ENCODE measurements at regions not wholly inside any gene's neighbourhood (a gene's known extent, or its start where the extent isn't known, plus 50 kb on each side); places are given as distances from the start of the nearest gene placed in this dataset.
A peak's percentile ranks its signal among the peaks of the same experiment; 100 is the strongest.
"Not testable (repeated sequence)": the region's sequence is repeated elsewhere in the genome, so short reads cannot be mapped to it uniquely, and the experiment has no call there.

DNA sequence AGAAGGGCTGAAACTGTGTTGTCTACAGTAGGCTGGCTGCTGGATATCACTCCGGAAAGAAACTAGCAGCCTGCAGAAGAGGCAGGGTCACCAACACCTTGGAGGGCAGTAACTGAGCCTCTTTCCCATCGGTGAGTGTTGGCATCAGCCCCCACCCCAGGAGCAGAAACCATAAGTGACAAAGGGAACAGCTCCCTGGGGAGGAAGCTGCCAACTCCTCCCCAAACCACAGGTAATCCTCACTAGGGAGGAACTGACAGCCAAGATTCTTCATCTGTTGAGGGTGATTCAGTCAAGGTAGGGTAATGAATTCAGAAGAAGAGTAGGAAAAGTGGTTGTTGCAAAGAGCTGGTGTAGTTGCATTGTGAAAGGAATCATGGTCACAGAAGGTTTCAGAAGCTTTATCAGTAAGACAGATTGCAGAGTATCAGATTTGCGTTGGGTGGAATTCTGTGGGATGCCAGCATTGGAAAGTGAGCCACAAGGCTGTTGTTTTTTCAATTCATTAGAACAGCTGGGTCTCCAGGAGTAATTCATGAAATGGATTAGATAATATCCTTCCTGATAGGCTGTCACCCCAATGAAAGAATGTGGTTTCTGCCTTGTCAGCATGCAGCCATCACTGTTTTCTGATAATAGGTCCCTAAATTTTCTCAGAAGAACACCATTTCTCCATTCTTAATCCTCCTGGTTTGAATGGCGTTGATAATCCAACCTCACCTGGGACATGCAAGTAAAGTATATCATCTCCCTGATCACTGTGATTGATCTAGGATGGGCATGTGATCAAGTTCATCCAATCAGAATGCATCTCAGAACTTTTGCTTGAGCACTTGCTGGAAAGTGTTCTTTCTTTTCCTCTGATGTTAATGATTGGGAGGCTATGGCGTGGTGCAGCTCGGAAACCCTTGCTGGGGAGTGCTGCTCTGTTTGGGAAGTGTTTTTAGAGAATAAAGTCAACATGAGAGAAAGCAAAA lies 75.0 kb upstream of the CTBP2 start:
- Histone ChIP-seq H3K9me3 (ENCODE audit: control insufficient read depth, low read length) (peaks cover 16% of the 10 kb centered on the region), H3K4me3 (ENCODE audit: extremely low read depth, insufficient read depth, low read length, poor library complexity, severe bottlenecking) (no peak overlapping the region), H3K4me1 (ENCODE audit: control insufficient read depth, insufficient read depth, low read length, poor library complexity, severe bottlenecking) (peaks cover 26% of the 10 kb centered on the region), H3K27ac (ENCODE audit: low read depth, low read length, severe bottlenecking) (no peak overlapping the region), H3K36me3 (ENCODE audit: control insufficient read depth, insufficient read depth, low read length) (no peaks in the 10 kb centered on the region)
- WGBS, 2 experiments (ENCODE audit: insufficient coverage in 2 of 2): 85 to 92% methylated on average over 2 to 4 of the region's 6 CpGs

DNA sequence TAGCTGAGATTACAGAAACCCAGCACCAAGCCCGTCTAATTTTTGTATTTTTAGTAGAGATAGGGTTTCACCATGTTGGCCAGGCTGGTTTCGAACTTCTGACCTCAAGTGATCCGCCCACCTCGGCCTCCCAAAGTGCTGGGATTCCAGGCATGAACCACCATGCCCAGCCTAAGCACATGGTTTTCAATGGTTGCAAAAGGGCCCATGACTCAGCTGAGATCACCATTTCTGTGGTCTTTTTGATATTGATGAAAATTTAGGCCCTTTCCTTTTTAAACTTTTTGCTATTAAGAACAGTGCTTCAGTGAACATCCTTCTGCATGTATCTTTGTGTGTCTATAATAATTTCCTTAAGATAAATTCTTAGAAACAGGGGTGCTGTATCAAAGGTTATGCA lies 74.2 kb upstream of the CTBP2 start:
- not testable (repeated sequence) for H3K27ac ChIP-seq (ENCODE audit: low read depth, low read length, severe bottlenecking); H3K36me3 ChIP-seq (ENCODE audit: control insufficient read depth, insufficient read depth, low read length); H3K4me3 ChIP-seq (ENCODE audit: extremely low read depth, insufficient read depth, low read length, poor library complexity, severe bottlenecking)
- 86 to 100% methylated on average over 3 of the region's 4 CpGs for WGBS, 2 experiments (ENCODE audit: insufficient coverage in 2 of 2)
- H3K9me3 ChIP-seq (ENCODE audit: control insufficient read depth, low read length): peaks cover 16% of the 10 kb centered on the region
- H3K4me1 ChIP-seq (ENCODE audit: control insufficient read depth, insufficient read depth, low read length, poor library complexity, severe bottlenecking): peaks cover 26% of the 10 kb centered on the region

DNA sequence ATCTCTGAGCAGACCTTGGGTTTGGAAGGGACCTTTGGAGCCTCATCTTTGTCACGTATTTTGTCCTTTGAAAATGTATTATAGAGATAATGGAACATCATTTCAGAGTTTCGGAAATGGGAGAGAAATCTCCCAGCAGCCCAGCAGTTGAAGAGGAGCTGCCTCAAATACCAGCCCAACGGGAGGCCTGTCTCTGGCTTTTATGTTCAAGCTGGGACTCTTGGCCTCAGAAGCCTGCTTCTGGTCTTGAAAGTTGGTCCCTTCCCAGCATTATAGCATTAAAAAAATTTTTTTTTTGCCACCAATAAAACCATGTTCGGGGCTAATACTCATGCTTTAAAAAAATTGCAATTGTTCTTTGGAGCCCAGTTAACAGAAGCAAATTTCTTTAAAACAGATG lies 73.4 kb upstream of the CTBP2 start:
- Histone ChIP-seq H3K9me3 (ENCODE audit: control insufficient read depth, low read length) (peaks cover 12% of the 10 kb centered on the region), H3K27ac (ENCODE audit: low read depth, low read length, severe bottlenecking) (no peak overlapping the region), H3K4me1 (ENCODE audit: control insufficient read depth, insufficient read depth, low read length, poor library complexity, severe bottlenecking) (peaks cover 26% of the 10 kb centered on the region), H3K4me3 (ENCODE audit: extremely low read depth, insufficient read depth, low read length, poor library complexity, severe bottlenecking) (no peak overlapping the region), H3K36me3 (ENCODE audit: control insufficient read depth, insufficient read depth, low read length) (no peaks in the 10 kb centered on the region)
- WGBS, 2 experiments (ENCODE audit: insufficient coverage in 2 of 2): 64 to 69% methylated on average over 3 to 4 of the region's 4 CpGs

DNA sequence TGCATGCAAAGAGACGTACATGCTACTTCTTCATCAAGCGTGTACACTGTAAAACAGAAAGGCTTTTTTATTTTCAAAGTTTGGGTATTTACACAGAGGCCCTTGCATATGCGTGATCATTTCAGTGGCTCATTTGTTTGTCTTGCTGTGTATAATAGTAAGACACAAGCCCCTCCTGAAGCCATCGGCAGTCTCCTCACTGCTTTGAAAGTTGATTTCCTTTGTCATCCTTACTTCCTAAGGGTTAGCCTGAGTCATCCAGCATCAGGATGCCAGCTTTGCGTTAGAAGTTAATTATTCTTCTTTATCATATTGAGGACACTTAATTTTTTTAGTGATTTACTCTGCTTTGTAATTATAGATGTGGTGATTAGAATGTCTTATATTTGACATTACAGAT lies 72.5 kb upstream of the CTBP2 start:
- Histone ChIP-seq H3K4me3 (ENCODE audit: extremely low read depth, insufficient read depth, low read length, poor library complexity, severe bottlenecking) (no peak overlapping the region), H3K27ac (ENCODE audit: low read depth, low read length, severe bottlenecking) (peak overlapping the region; percentile 53), H3K4me1 (ENCODE audit: control insufficient read depth, insufficient read depth, low read length, poor library complexity, severe bottlenecking) (peaks cover 26% of the 10 kb centered on the region), H3K36me3 (ENCODE audit: control insufficient read depth, insufficient read depth, low read length) (no peaks in the 10 kb centered on the region), H3K9me3 (ENCODE audit: control insufficient read depth, low read length) (peaks cover 4% of the 10 kb centered on the region)
- 66 to 94% methylated on average over 2 to 3 of the region's 5 CpGs for WGBS, 2 experiments (ENCODE audit: insufficient coverage in 2 of 2)

DNA sequence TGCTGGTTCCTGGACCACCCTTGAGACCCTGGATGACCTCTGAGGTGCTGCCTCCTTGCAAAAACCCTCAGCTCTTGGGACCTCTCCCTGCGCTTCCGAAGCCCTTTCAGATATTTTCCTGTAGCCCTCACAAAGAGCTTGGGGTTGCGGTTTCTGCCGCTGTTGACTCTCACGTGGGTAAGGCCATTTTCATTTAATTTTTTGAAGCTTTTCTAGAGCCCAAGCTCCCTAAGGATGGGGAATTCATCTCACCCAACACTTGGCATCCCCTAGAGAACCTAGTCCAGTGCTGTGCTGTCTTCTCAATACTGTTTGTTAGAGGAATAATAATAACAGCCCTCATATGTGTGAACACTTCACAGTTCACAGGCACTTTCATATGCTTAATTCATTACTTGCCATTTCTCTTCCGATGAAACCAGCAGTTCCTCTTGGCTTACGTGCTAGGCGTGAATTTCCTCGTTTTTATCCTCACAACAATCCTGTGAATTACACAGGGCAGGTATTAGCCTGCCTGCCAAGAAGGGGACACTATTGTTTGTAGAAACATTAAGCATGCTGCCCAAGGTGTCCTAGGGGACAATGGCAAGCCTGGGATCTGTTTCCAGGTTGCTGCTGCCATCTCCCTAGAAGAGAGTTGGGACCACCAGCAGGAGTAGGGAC lies 71.6 kb upstream of the CTBP2 start:
- no peaks in the 10 kb centered on the region for H3K36me3 ChIP-seq (ENCODE audit: control insufficient read depth, insufficient read depth, low read length)
- 83 to 98% methylated on average over 6 to 9 of the region's 9 CpGs for WGBS, 2 experiments (ENCODE audit: insufficient coverage in 2 of 2)
- H3K9me3 ChIP-seq (ENCODE audit: control insufficient read depth, low read length): peaks cover 2% of the 10 kb centered on the region
- no peak overlapping the region for H3K4me3 ChIP-seq (ENCODE audit: extremely low read depth, insufficient read depth, low read length, poor library complexity, severe bottlenecking)
- H3K27ac ChIP-seq (ENCODE audit: low read depth, low read length, severe bottlenecking): peak overlapping the region; percentile 81
- peaks cover 26% of the 10 kb centered on the region for H3K4me1 ChIP-seq (ENCODE audit: control insufficient read depth, insufficient read depth, low read length, poor library complexity, severe bottlenecking)

DNA sequence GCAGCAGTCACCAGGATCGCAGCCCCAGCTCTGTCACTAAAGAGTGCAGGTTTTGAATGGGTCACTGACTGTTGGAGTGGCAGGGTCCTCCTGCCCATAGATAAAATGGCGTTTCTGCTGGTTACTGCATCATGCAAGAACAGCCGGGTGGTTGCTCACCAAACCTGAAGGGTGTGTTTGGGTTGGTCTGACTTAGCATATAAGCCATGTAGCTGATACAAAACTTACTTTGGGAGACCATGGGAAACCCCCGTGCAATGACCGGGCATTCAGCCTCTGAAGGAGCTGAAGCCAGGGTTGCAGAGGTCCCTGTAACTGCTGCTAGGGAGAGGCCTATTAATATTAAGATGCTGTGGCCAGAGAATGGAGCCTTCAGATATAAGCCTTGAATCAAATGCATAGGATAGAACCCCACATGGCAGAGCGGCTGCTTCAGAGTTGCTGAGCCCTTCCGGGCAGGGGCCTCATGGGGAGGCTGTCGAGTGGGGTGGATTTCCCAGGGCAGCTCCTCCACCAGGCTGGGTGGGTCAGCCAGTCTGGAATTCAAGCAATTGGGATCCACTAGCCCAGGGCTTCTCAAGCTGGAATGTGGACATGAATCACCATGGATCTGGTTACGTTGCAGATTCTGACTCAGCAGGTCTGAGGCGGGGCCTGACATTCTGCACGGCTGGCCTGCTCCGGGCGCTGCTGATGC lies 70.9 kb upstream of the CTBP2 start:
- Histone ChIP-seq H3K4me3 (ENCODE audit: extremely low read depth, insufficient read depth, low read length, poor library complexity, severe bottlenecking) (no peak overlapping the region), H3K36me3 (ENCODE audit: control insufficient read depth, insufficient read depth, low read length) (no peaks in the 10 kb centered on the region), H3K27ac (ENCODE audit: low read depth, low read length, severe bottlenecking) (peak overlapping the region; percentile 83), H3K9me3 (ENCODE audit: control insufficient read depth, low read length) (no peaks in the 10 kb centered on the region), H3K4me1 (ENCODE audit: control insufficient read depth, insufficient read depth, low read length, poor library complexity, severe bottlenecking) (peaks cover 26% of the 10 kb centered on the region)
- 65 to 73% methylated on average over 12 of the region's 13 CpGs for WGBS, 2 experiments (ENCODE audit: insufficient coverage in 2 of 2)

DNA sequence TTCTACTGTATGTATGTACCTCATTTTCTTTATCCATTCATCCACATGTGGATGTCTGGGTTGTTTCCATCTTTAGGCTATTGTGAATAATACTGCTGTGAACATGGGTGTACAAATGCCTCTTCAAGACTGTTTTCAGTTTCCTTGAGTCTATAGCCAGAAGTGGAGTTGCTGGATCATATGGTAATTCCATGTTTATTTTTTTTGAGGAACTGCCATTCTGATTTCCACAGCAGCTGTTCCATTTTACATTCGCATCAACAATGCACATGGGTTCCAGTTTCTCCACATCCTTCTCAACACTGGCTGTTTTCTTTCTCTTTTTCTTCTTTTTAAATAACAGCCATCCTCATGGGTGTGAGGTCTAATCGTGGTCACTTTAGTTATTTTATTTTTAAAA lies 69.9 kb upstream of the CTBP2 start:
- H3K27ac ChIP-seq (ENCODE audit: low read depth, low read length, severe bottlenecking): no peak overlapping the region
- WGBS, 2 experiments (ENCODE audit: insufficient coverage in 2 of 2): 89 to 100% methylated on average over 1 of the region's 2 CpGs
- peaks cover 26% of the 10 kb centered on the region for H3K4me1 ChIP-seq (ENCODE audit: control insufficient read depth, insufficient read depth, low read length, poor library complexity, severe bottlenecking)
- H3K36me3 ChIP-seq (ENCODE audit: control insufficient read depth, insufficient read depth, low read length): no peaks in the 10 kb centered on the region
- H3K9me3 ChIP-seq (ENCODE audit: control insufficient read depth, low read length): no peaks in the 10 kb centered on the region
- H3K4me3 ChIP-seq (ENCODE audit: extremely low read depth, insufficient read depth, low read length, poor library complexity, severe bottlenecking): no peak overlapping the region

DNA sequence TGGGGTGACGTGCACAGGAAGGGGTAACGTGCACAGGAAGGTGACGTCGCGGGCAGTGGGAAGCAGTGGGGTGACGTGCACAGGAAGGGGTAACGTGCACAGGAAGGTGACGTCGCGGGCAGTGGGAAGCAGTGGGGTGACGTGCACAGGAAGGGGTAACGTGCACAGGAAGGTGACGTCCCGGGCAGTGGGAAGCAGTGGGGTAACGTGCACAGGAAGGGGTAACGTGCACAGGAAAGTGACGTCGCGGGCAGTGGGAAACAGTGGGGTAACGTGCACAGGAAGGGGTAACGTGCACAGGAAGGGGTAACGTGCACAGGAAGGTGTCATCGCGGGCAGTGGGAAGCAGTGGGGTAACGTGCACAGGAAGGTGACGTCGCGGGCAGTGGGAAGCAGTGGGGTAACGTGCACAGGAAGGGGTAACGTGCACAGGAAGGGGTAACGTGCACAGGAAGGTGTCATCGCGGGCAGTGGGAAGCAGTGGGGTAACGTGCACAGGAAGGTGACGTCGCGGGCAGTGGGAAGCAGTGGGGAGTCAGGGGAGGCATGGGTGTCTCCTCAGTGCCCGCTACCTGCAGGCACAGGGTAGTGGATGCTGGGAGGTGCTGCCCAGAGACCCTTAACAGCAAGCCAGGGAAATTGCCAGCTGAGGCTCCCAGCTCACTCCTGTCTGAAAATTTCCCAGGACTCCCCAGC lies 68.0 kb upstream of the CTBP2 start:
- 94 to 96% methylated on average over 14 to 21 of the region's 38 CpGs for WGBS, 2 experiments (ENCODE audit: insufficient coverage in 2 of 2)
- peaks cover 21% of the 10 kb centered on the region for H3K4me1 ChIP-seq (ENCODE audit: control insufficient read depth, insufficient read depth, low read length, poor library complexity, severe bottlenecking)
- not testable (repeated sequence) for H3K4me3 ChIP-seq (ENCODE audit: extremely low read depth, insufficient read depth, low read length, poor library complexity, severe bottlenecking); H3K36me3 ChIP-seq (ENCODE audit: control insufficient read depth, insufficient read depth, low read length); H3K9me3 ChIP-seq (ENCODE audit: control insufficient read depth, low read length); H3K27ac ChIP-seq (ENCODE audit: low read depth, low read length, severe bottlenecking)

DNA sequence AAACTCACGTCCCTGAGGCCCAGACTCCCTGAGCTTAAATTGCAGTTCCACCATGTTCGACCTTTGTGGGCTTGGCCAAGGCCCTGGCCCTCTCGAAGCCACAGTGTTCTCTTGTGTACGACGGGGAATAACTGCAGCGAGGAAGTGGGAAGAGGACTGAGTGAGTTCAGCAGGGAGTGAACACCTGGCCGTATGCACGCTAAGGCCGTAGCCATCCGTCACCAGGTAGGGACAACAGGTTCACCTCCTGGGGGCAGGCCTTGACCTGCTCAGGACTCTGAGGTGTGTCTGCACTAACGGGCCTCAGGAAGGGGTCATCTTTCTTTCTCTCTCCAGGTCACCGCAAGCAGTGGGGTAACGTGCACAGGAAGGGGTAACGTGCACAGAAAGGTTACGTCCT lies 67.2 kb upstream of the CTBP2 start:
- H3K4me3 ChIP-seq (ENCODE audit: extremely low read depth, insufficient read depth, low read length, poor library complexity, severe bottlenecking): no peak overlapping the region
- peaks cover 16% of the 10 kb centered on the region for H3K4me1 ChIP-seq (ENCODE audit: control insufficient read depth, insufficient read depth, low read length, poor library complexity, severe bottlenecking)
- no peaks in the 10 kb centered on the region for H3K36me3 ChIP-seq (ENCODE audit: control insufficient read depth, insufficient read depth, low read length)
- no peak overlapping the region for H3K27ac ChIP-seq (ENCODE audit: low read depth, low read length, severe bottlenecking)
- 93 to 95% methylated on average over 13 to 15 of the region's 15 CpGs for WGBS, 2 experiments (ENCODE audit: insufficient coverage in 2 of 2)
- H3K9me3 ChIP-seq (ENCODE audit: control insufficient read depth, low read length): no peaks in the 10 kb centered on the region

DNA sequence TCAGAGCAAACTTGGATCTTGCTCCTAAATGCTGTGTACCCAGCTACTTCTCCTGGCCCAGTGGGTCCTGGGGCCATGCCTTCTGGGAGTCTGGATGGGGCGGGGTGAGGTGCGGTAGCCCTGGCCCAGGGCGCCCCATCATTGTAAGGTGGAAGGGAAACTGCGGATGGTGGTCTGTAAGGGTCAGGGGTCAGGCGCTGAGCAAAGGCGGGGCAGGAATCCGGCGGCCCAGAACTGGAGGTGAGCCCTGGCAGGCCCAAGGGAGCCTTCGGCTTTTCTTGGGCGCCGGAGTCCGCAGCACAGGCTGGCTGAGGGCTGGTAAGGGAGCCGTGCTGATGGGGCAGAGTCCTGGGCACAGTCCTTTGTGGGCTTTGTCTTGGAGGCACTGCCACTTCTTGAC lies 66.5 kb upstream of the CTBP2 start:
- H3K36me3 ChIP-seq (ENCODE audit: control insufficient read depth, insufficient read depth, low read length): no peaks in the 10 kb centered on the region
- no peak overlapping the region for H3K27ac ChIP-seq (ENCODE audit: low read depth, low read length, severe bottlenecking)
- peaks cover 9% of the 10 kb centered on the region for H3K4me1 ChIP-seq (ENCODE audit: control insufficient read depth, insufficient read depth, low read length, poor library complexity, severe bottlenecking)
- H3K9me3 ChIP-seq (ENCODE audit: control insufficient read depth, low read length): no peaks in the 10 kb centered on the region
- WGBS, 2 experiments (ENCODE audit: insufficient coverage in 2 of 2): 97 to 98% methylated on average over 9 to 12 of the region's 13 CpGs
- H3K4me3 ChIP-seq (ENCODE audit: extremely low read depth, insufficient read depth, low read length, poor library complexity, severe bottlenecking): no peak overlapping the region

Measured in mesodermal cell (in vitro differentiated cells).